HK-2 (cell line): ENCODE measurements at regions not wholly inside any gene's neighbourhood (a gene's known extent, or its start where the extent isn't known, plus 50 kb on each side); places are given as distances from the start of the nearest gene placed in this dataset.
"Not testable (repeated sequence)": the region's sequence is repeated elsewhere in the genome, so short reads cannot be mapped to it uniquely, and the experiment has no call there.

ENCODE experiments used
- DNase-seq: peaks from one replicate; pipeline ENCODE4 v3.0.0-alpha.2; 2018; ENCODE audit not compliant: unreplicated experiment

DNA sequence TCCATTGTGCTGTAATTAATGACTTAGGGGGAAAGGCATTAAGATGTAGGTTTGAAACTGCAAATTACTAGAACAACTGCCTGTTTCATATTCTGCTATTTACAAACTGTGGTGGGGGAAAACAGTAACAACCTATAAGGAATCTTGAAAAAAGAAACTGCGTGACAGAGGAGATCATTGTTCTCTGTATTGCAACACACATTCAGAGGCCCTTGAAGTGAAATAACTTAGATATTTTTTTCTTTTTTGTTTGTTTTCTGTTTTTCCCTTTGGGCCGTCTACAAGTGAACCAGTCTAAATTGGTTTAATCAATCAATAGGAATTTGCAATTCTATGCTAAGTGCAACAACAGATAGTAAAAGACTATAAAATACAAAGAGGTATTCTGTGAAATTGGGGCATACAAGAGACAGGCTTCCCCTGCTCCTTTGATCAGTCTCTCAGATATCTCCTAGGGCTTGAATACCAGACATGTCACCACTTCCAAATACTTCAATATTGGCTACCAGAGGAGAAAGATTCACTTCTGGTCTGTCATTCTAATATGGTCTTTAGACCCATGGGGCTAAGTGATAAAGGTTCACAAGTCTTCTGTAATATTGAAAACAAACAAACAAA, 2055.1 kb upstream of the CELF4 start:
- DNase-seq = no peak

DNA sequence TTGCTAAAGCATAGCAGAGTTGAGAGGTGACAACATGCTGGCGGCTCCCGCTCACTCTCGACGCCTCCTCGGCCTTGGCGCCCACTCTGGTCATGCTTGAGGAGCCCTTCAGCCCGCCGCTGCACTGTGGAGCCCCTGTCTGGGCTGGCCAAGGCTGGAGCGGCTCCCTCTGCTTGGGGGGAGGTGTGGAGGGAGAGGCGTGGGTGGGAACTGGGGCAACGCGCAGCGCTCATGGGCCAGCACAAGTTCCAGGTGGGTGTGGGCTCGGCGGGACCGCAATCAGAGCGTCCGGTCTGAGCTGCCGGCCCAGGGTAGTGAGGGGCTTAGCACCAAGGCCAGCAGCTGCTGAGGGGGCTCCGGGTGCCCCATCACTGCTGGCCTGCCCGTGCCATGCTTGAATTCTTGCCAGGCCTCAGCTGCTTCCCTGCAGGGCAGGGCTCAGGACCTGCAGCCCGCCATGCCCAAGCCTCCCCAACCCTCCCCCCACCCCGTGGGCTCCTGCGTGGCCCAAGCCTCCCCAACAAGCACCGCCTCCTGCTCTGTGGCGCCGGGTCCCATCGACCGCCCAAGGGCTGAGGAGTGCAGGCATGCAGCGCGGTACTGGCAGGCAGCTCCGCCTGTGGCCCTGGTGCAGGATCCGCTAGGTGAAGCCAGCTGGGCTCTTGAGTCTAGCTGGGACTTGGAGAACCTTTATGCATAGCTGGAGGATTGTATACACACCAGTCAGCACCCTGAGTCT, 2052.8 kb upstream of the CELF4 start:
- DNase-seq = no peak

DNA sequence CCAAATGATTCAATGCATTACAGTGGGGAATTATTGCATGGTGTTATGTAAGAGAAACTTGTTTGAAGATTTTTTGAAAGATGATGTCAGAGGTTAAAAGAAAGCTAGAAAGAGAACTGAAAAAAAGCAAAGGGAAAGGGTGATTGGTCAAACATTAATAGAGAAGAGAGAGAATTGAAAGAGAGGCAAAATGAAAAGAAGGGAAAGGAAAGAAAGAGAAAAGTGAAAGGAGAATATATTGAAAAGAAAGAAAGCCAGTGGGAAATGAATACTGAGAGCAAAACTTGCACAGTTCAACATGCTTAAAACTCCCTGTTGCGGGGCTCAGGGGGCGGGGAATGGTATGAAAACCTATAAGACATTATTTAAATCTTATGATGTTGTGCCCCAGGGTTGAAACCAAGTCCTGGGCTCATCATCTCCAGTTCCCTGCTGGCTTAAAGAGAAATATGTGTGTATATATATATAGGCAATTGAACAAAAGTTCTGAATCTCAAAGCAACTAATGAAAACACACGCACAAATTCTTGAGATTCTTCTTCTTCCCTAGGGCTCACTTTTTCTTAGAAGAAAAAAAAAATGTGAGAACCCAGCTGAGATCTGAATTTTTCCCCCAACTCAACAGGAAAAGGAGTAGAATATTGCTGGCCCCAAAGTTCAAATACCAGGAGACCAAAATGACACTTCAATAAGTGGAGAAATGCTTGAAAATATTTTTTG, 2045.9 kb upstream of the CELF4 start:
- no peak for DNase-seq

DNA sequence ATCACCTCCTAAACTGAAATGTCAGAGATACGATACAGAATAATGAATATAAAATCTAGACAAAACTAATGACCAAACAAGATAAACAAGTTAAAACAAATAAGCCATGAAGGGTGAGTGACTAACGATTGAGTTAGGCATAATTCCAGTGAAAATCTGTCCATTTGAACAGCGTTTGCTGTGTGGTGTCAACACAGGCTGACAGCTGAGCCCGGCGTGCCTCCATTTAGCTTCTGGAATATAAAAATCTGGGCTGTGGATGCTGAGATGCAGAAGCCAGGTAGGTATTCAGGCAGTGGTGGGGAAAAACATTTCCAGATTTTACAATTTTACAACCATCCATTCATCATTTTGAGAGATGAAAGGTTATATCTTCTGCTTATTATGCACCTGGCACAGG, 2041.4 kb upstream of the CELF4 start:
- DNase-seq = no peak

DNA sequence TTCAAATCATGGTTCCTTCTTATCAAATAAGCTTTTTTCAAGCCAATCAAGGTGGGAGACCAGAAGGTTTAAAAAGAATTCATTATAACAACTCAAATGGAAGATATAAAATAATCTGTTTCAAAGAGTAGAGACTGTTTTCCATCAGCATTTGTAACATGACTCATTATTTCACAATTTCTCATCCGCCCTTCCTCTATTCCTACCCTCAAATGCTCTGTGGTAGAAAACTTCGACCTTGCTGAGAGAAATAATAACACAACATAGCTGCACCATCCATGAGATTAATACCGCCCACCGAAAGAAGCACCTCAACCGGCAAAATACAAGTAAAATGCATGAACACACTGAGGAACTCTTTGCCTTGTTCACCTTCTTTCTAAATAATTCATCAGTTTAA, 2039.2 kb upstream of the CELF4 start:
- DNase-seq = no peak

DNA sequence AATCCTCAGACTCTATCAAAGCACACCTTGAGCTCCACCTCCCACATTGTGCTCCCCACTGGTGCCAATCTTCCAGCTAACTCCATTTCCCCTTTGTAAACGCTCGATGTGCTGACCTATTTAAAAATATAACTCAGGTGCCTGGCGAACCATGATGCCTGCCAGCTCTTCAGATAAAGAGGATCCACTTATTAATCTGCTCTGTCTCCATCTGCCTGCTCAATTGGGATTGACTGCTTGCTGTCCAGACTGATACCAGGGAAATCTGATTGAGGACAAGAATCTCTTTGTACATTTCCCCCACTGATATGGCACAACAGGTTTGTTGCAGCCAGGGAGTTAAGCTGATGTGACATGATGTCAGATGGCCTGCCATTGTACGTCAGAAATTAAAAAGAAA, 2036.5 kb upstream of the CELF4 start:
- no peak for DNase-seq

DNA sequence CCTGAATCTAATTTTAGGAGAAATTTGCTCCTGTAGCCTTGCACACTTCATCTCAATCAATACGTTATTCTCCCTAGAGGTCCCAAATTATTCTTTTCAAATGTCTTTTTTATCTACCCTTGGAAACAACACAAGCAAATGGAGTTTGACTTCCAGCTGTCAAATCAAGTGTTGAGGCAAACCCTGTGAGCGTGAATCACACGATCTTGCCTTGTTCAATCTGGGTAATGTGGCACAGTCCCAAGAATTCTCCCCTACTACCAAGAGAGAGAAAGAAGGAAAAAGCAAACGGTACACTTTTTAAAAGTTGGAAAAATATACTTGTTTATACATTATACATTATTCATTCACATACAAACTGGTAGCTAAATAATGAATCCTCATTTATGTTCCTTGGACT, 2035.3 kb upstream of the CELF4 start:
- no peak for DNase-seq

DNA sequence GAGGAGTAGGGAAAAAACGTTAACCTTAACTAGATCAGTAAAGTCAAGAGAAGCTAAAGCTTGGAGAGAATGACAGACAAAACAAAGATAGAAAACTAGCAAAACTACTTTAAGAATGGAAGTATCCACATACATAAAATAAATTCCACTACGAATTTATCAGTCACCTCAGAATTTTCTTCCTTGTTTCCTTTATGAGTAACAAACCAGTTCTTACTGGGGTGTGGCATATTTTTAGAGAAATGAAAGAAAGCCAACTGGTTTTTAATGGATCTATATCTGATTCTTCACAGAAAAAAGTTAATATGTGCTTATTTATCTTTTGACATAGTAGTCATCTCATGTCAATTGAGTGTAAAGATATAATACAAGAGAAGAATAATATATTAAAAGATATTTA, 2033.7 kb upstream of the CELF4 start:
- DNase-seq = no peak

DNA sequence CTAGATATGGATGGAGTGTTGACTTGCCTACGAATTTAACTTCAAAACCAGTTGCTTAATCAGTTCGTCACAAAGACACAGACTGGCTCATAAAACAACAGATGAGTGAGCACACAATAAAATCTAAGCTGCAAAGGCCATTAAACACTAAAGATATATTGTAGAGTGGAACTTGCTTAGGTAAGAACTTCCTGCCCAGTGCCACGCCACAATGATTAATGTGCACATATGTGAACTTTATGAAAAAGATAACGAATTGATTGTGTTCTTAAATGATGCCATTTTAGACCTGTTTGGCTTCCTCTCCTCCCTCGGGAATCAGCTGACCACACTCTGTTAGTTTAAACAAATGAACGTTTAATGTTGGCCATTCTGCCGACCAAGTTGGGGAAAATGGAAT, 2031.3 kb upstream of the CELF4 start:
- DNase-seq = no peak

DNA sequence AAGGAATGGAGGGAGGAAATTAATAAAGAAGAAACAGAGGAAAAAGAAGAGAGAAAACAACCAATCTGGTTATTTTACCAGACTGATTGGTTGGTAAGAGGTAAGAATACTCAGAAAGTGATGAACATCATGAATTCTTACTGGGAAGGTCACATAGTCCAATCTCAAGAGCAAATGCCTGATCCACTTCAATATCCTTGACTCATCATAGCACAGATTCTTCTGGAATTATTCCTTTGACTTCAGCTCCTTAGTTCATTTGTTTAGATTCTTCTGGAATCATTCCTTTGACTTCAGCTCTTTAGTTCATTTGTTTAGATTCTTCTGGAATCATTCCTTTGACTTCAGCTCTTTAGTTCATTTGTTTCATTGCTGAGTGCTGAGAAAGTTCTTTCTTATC, 2030.6 kb upstream of the CELF4 start:
- no peak for DNase-seq

DNA sequence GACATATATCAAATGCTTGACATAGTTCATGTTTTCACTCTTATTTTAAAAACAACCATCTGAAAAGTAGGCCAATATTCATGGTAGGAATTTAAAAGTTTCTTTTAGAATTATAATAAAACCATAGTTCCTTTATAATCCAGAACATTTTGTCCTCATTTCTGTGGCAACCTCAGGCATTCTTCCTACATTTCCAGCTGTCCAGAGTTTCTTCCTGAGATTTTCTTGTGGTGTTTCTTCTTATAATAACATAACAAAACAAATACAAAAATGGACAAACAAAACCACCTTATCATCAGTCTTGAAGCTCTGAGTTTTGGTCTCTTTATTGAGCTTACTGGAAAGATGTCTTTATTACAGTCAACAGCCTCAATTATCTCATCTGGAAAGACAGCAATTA, 2028.6 kb upstream of the CELF4 start:
- DNase-seq = no peak

DNA sequence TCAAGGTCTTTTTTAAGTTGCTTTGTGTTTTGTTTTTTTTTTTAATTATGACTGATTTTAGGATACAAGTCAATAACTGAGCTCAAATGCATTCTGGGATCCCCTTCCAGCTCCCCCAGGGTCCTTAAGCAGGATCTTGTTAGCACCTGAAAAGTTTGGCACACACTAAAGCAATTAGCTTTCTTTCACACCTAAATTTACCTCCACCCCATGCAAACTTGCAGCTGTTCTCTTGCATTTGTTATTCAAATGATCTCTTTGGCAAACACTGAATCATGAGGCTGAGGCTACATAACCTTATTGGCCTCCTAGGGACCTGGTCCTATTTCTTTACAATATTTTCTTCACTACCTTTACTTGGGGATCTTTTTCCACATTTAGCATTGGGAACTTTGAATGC, 2026.1 kb upstream of the CELF4 start:
- DNase-seq = no peak

DNA sequence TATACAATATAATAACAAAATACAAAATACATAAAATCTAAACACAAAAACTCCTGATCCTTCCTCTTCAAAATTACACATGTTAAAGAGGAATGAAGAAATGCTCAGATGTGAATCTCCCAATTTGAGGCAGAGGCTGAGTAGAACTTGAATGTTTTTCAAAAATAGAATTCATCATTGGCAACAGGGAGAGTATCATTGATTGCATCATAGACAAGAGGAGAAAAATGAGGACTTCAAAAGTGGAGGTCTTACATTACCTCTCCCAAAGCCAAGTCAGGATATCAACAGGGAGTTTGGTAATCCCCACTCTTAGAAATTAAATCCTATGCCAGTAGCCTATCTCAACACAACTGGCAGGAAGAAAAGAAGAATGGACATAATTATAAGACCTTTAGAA, 2023.9 kb upstream of the CELF4 start:
- no peak for DNase-seq

DNA sequence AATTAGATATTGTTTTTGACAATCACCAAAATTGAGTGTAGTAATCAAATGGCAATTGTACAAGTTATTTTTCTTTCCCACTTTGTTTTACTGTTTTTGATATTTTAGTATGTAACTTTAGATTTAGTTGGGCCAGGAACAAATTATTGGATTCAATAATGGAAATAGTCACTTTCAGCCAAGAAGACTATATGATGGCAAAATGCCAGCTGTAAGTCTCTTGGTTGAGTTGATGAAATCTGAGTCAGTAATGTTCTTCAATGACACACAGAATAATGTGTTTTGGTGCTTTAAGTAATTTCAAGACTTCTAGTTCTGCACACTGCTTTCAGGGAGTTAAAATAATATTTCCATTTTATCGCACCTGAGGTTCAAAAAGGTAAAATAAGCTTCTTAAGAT, 2022.0 kb upstream of the CELF4 start:
- no peak for DNase-seq

DNA sequence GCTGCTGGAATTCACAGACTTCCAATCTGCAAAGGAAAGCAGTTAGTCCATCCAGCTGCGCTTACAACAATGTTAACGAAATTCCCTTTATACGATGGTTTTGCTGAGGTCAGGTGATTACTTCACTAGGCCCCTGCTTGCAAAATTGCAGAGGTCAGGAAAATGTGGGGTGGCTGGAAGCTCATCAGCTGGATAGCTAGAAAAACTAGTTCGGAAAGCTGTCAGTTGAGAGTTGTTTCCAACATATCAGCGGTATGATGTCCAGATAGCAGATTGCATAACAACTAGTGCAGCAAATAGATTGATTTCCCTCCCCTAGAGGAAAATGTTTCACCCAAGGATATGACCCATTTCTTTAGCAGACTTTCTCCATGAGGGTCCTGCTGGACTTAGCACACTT, 2021.1 kb upstream of the CELF4 start:
- no peak for DNase-seq

DNA sequence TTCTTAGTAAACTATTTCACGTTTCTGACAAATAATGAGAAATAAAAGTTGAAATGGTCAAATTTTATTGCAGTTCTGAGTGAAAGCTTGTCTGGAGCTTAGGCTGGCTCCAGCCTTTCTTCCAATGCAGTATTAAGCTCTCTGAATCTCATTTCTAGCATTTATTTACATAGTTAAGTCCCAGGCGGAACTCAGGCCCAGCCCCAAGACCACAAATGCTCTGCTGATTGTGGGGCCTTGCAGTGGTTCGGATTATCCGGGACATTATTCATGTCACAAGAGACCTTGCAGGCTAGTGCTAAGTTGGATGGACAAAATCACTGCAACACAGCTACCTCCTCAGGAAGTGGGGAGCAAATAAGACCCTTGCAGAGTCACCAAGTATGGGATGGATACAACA, 2009.3 kb upstream of the CELF4 start:
- no peak for DNase-seq

DNA sequence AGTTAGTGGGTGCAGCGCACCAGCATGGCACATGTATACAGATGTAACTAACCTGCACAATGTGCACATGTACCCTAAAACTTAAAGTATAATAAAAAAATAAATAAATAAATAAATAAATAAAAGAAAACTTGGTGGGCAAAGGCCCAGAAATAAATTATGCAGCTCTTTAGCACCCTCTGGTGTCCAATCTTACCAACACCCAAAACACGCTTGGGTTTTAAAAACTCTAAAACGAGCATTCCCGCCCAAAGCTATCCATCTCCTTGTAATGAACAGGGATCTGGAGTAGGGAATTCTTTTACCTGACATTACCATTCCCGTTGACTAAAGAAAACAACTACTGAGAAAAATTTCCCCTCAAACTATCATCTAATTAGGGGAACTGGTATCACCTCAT, 2005.9 kb upstream of the CELF4 start:
- no peak for DNase-seq

DNA sequence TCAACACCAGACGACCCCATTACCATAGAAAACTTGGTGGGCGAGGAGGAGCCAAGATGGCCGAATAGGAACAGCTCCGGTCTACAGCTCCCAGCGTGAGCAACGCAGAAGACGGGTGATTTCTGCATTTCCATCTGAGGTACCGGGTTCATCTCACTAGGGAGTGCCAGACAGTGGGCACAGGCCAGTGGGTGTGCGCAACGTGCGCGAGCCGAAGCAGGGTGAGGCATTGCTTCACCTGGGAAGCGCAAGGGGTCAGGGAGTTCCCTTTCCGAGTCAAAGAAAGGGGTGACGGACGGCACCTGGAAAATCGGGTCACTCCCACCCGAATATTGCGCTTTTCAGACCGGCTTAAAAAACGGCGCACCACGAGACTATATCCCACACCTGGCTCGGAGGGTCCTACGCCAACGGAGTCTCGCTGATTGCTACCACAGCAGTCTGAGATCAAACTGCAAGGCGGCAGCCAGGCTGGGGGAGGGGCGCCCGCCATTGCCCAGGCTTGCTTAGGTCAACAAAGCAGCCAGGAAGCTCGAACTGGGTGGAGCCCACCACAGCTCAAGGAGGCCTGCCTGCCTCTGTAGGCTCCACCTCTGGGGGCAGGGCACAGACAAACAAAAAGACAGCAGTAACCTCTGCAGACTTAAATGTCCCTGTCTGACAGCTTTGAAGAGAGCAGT, 2000.1 kb upstream of the CELF4 start:
- not testable (repeated sequence) for DNase-seq

DNA sequence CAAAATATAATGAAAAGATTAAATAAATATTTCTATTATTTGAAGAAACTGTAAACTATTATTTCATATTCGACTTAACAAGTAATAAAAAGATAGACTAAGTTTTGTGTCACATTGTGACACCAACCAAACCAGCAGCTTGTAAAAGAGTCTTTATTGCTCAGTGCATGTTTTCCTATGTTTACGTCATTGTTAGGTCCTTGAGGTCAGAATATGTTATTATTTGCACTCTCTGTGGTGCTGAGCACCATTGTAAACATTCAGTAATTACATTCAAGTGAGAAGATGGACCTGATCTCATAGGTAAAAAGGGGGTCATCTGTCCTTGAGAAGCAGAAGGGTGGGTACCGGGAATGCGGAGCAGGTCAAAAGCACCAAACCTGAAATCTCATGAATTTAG, 1999.1 kb upstream of the CELF4 start:
- DNase-seq = no peak

DNA sequence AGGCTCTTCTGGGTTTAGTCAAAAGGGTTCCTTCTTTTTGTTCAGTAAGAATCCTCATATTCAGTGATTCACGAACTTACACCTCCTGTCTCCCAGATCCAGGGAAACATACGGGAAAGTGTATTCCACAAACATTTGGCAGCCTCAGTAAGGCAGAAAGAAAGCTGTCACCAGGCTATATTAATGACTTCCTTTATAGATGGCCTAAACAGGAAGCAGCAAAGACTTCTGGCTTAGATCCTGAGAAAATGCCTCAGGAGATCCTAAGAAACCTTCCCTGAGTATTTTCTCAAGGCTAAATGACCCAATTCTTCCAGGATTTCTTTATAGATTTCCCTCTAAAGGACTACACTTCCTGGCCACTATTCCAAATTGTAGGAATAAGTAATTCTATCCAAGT, 1995.5 kb upstream of the CELF4 start:
- DNase-seq = no peak

DNA sequence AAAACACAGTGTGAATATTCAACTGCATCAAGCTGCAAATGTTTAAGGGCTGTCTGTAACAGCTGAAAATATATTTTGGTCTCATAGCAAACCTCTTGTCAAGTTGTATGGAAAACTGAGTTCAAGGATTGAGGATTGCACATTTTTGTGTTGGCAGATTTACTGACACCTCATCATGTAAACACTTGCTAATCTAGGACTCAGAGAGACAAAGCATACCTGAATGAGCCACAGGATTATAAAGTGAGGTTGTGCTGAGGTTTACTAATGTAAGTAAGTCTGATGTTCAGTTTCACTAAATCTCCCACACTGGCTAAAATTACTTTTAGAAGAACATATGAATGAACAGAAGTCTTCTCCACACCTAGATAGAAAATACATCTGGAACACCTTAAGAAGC, 1993.1 kb upstream of the CELF4 start:
- DNase-seq = no peak

DNA sequence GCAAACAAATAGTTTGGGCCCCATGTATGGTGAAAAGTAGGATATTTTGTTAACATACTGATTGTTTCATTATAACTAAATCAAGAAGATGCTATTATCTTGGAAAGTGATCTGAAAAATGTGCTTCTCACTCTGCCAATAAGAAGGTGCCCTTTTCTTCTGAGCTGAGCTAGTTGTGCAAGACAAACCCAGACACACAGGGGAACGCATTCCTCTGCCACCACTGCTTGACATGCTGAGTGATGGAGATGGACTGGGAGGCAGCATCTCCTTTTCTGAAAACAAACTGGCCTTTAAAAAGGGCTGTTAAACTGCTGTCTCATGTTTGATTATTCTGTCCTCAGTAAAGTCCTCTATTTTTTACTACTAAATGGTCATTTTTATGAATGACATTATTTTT, 1989.9 kb upstream of the CELF4 start:
- no peak for DNase-seq

DNA sequence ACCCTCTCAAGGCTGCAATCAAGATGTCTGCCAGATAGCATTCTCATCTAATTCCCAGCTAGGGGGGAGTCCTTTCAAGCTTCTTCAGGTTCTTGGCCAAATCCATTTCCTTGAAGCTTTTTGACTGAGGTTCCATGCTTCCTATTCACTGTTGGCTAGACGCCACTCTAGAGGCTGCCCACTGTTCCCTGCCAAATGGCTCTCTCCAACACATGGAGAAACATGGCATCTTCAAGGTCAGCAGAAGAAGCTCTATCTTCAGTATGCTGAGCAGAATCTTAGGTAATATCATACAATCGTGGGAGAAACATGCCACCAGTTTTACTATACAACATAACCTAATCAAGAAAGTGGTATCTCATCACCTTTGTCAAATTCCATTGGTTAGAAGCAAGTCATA, 1985.1 kb upstream of the CELF4 start:
- DNase-seq = no peak
